NCI-H69 (cell line): ENCODE measurements at regions not wholly inside any gene's neighbourhood (a gene's known extent, or its start where the extent isn't known, plus 50 kb on each side); places are given as distances from the start of the nearest gene placed in this dataset.

Experiments
- DNase-seq: peaks from one replicate; lab custom pipeline; 2025; lab: John Stamatoyannopoulos, UW

- DNase-seq, result no peak
These were observed 76.8 kb upstream of the GATA2 start for GRCh38 chr3:128569756-128570155.

- DNase-seq, result no peak
These were observed 75.8 kb upstream of the GATA2 start for GRCh38 chr3:128568602-128569490.

- DNase-seq, result no peak
These were observed 74.8 kb upstream of the GATA2 start for GRCh38 chr3:128567705-128568356.

GRCh38 chr3:128567141-128567540 is 74.1 kb upstream of the GATA2 start:
- DNase-seq, result no peak

- no peak for DNase-seq
These were observed 70.4 kb upstream of the GATA2 start for GRCh38 chr3:128563439-128563838.

GRCh38 chr3:128561504-128561903 is 68.5 kb upstream of the GATA2 start:
- no peak for DNase-seq

- DNase-seq, result no peak
These were observed 67.8 kb upstream of the GATA2 start for GRCh38 chr3:128560768-128561167.

GRCh38 chr3:128559486-128560225 is 66.7 kb upstream of the GATA2 start:
- DNase-seq, result peak; percentile 45

GRCh38 chr3:128557531-128558280 is 64.7 kb upstream of the GATA2 start:
- DNase-seq, result no peak

- no peak for DNase-seq
These were observed 63.9 kb upstream of the GATA2 start for GRCh38 chr3:128556907-128557306.

- DNase-seq, result no peak
These were observed 63.4 kb upstream of the GATA2 start for GRCh38 chr3:128556384-128556783.

GRCh38 chr3:128555841-128556240 is 62.8 kb upstream of the GATA2 start:
- no peak for DNase-seq

- no peak for DNase-seq
These were observed 62.3 kb upstream of the GATA2 start for GRCh38 chr3:128555098-128555825.

- DNase-seq, result no peak
These were observed 61.6 kb upstream of the GATA2 start for GRCh38 chr3:128554465-128555097.

GRCh38 chr3:128554100-128554464 is 61.1 kb upstream of the GATA2 start:
- no peak for DNase-seq

GRCh38 chr3:128553560-128553959 is 60.6 kb upstream of the GATA2 start:
- DNase-seq, result no peak

GRCh38 chr3:128551867-128552266 is 58.9 kb upstream of the GATA2 start:
- DNase-seq, result no peak

GRCh38 chr3:128551451-128551850 is 58.5 kb upstream of the GATA2 start:
- no peak for DNase-seq

GRCh38 chr3:128550471-128551126 is 57.6 kb upstream of the GATA2 start:
- DNase-seq, result no peak

GRCh38 chr3:128550113-128550440 is 57.1 kb upstream of the GATA2 start:
- DNase-seq, result no peak
